Panc1 (cell line): ENCODE measurements at regions not wholly inside any gene's neighbourhood (a gene's known extent, or its start where the extent isn't known, plus 50 kb on each side); places are given as distances from the start of the nearest gene placed in this dataset.

Source experiments
- POLR2AphosphoS5 ChIP-seq: IDR thresholded peaks from 2 replicates; pipeline ENCODE4 v1.6.1; 2012; ENCODE audit warnings: mild to moderate bottlenecking, low read depth, low read length, moderate library complexity
- REST ChIP-seq, 2 experiments: IDR thresholded peaks; 2 replicates each; pipeline ENCODE4 v1.6.1; 2011 to 2012; ENCODE audit warnings: low read depth in 2 of 2, control low read depth in 1 of 2, low read length in 1 of 2, mild to moderate bottlenecking in 1 of 2, moderate library complexity in 1 of 2; ENCODE audit not compliant: insufficient read depth in 1 of 2
- TF ChIP-seq, protein P1 (sequence below): fragments of 450-650 bp; IDR thresholded peaks from 2 replicates; pipeline ENCODE4 v1.5.1; 2017; ENCODE audit warnings: mild to moderate bottlenecking

DNA sequence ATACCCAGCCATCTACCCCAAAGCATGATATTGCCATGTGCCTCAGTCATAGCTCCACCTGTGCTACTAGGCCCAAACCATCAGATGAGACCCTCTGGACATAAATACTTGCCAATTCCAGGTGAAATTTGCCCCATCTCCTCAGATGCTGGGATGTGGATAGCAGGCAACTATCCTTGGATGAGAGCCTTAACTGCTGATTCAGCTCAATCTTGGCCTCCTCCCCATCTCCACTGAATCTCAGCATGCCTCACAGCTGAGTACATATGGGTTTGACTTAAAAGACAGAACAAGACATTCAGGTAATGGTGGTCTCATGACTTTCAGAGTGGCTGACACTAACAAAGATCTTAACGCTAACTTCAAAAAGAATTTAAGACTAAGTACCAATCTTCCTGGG, 50.8 kb upstream of the KLHL13 start:
- TF ChIP-seq, protein P1, sequence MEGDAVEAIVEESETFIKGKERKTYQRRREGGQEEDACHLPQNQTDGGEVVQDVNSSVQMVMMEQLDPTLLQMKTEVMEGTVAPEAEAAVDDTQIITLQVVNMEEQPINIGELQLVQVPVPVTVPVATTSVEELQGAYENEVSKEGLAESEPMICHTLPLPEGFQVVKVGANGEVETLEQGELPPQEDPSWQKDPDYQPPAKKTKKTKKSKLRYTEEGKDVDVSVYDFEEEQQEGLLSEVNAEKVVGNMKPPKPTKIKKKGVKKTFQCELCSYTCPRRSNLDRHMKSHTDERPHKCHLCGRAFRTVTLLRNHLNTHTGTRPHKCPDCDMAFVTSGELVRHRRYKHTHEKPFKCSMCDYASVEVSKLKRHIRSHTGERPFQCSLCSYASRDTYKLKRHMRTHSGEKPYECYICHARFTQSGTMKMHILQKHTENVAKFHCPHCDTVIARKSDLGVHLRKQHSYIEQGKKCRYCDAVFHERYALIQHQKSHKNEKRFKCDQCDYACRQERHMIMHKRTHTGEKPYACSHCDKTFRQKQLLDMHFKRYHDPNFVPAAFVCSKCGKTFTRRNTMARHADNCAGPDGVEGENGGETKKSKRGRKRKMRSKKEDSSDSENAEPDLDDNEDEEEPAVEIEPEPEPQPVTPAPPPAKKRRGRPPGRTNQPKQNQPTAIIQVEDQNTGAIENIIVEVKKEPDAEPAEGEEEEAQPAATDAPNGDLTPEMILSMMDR: no peak
- TF ChIP-seq POLR2AphosphoS5 (no peak), REST (IDR thresholded peaks at IDR 0.05; ENCODE audit: insufficient read depth in 1 of 2, low read depth in 2 of 2, low read length in 1 of 2) (no peak)
